H9 (cell line): ENCODE measurements at regions not wholly inside any gene's neighbourhood (a gene's known extent, or its start where the extent isn't known, plus 50 kb on each side); places are given as distances from the start of the nearest gene placed in this dataset.

Experiments
- DNase-seq: peaks from one replicate; pipeline ENCODE4 v3.0.0-alpha.2; 2017
- H2AFZ ChIP-seq: one replicate; pipeline ENCODE4 v1.6.1; 2013; ENCODE audit warnings: mild to moderate bottlenecking, low read length, control low read depth, moderate library complexity
- H2AK5ac ChIP-seq: 2 replicates; pipeline ENCODE4 v1.6.1; 2013; ENCODE audit warnings: low read length, control low read depth, mixed read lengths; ENCODE audit not compliant: insufficient read length
- H2BK120ac ChIP-seq: one replicate; pipeline ENCODE4 v1.6.1; 2013; ENCODE audit warnings: low read depth, mild to moderate bottlenecking, low read length, control low read depth, inconsistent platforms; ENCODE audit not compliant: poor library complexity, severe bottlenecking
- H2BK12ac ChIP-seq: 2 replicates; pipeline ENCODE4 v1.6.1; 2013; ENCODE audit warnings: low read length, control low read depth, mixed read lengths, low read depth; ENCODE audit not compliant: insufficient read length
- H2BK15ac ChIP-seq: 2 replicates; pipeline ENCODE4 v1.6.1; 2013; ENCODE audit warnings: low read depth, low read length, control low read depth
- H2BK20ac ChIP-seq: one replicate; pipeline ENCODE4 v1.6.1; 2013; ENCODE audit warnings: low read depth, mild to moderate bottlenecking, low read length, control low read depth, inconsistent platforms; ENCODE audit not compliant: poor library complexity, severe bottlenecking
- H2BK5ac ChIP-seq: 2 replicates; pipeline ENCODE4 v1.6.1; 2013; ENCODE audit warnings: low read length, control low read depth, mixed read lengths; ENCODE audit not compliant: insufficient read length
- H3K14ac ChIP-seq: 2 replicates; pipeline ENCODE4 v1.6.1; 2013; ENCODE audit warnings: low read length, control low read depth; ENCODE audit not compliant: insufficient read depth
- H3K18ac ChIP-seq: 2 replicates; pipeline ENCODE4 v1.6.1; 2013; ENCODE audit warnings: low read depth, mild to moderate bottlenecking, mixed read lengths, low read length, control low read depth; ENCODE audit not compliant: insufficient read length
- H3K23ac ChIP-seq: 2 replicates; pipeline ENCODE4 v1.6.1; 2013; ENCODE audit warnings: low read length, control low read depth, mixed read lengths, low read depth; ENCODE audit not compliant: insufficient read length
- H3K23me2 ChIP-seq: 2 replicates; pipeline ENCODE4 v1.6.1; 2013; ENCODE audit warnings: low read depth, mild to moderate bottlenecking, mixed read lengths, low read length, control low read depth; ENCODE audit not compliant: insufficient read length, poor library complexity, severe bottlenecking
- H3K27ac ChIP-seq: 2 replicates; pipeline ENCODE4 v1.5.1; 2013; ENCODE audit warnings: low read length, control low read depth, mixed read lengths, low read depth; ENCODE audit not compliant: insufficient read length
- H3K27me3 ChIP-seq: 2 replicates; pipeline ENCODE4 v1.6.1; 2013; ENCODE audit warnings: low read length, control low read depth, inconsistent platforms; ENCODE audit not compliant: insufficient read depth
- H3K4ac ChIP-seq: 2 replicates; pipeline ENCODE4 v1.6.1; 2013; ENCODE audit warnings: low read depth, mild to moderate bottlenecking, control low read depth, inconsistent platforms, low read length, moderate library complexity
- H3K4me1 ChIP-seq: 2 replicates; pipeline ENCODE4 v1.6.1; 2013; ENCODE audit warnings: low read length, control low read depth, inconsistent platforms; ENCODE audit not compliant: insufficient read depth
- H3K4me2 ChIP-seq: 2 replicates; pipeline ENCODE4 v1.6.1; 2013; ENCODE audit warnings: low read length, control low read depth, mixed read lengths; ENCODE audit not compliant: insufficient read length, insufficient read depth
- H3K56ac ChIP-seq: 2 replicates; pipeline ENCODE4 v1.6.1; 2013; ENCODE audit warnings: low read depth, mild to moderate bottlenecking, mixed read lengths, low read length, control low read depth; ENCODE audit not compliant: insufficient read length
- H3K79me1 ChIP-seq: 2 replicates; pipeline ENCODE4 v1.6.1; 2013; ENCODE audit warnings: low read depth, mild to moderate bottlenecking, moderate library complexity, low read length, control low read depth, inconsistent platforms; ENCODE audit not compliant: insufficient read depth, poor library complexity, severe bottlenecking
- H3K79me2 ChIP-seq: 2 replicates; pipeline ENCODE4 v1.6.1; 2013; ENCODE audit warnings: low read length, control low read depth, inconsistent platforms; ENCODE audit not compliant: insufficient read depth
- H3K9ac ChIP-seq: 2 replicates; pipeline ENCODE4 v1.6.1; 2013; ENCODE audit warnings: low read length, control low read depth, mixed read lengths; ENCODE audit not compliant: insufficient read length; ENCODE audit errors: extremely low read depth
- H3K9me3 ChIP-seq: one replicate; pipeline ENCODE4 v1.6.1; 2013; ENCODE audit warnings: low read depth, low read length, inconsistent platforms; ENCODE audit not compliant: control insufficient read depth
- H3T11ph ChIP-seq: one replicate; pipeline ENCODE4 v1.6.1; 2013; ENCODE audit warnings: mild to moderate bottlenecking, low read length, control low read depth, inconsistent platforms
- H4K20me1 ChIP-seq: one replicate; pipeline ENCODE4 v1.6.1; 2013; ENCODE audit not compliant: control insufficient read depth, insufficient read length, insufficient read depth
- H4K5ac ChIP-seq: 2 replicates; pipeline ENCODE4 v1.6.1; 2013; ENCODE audit warnings: low read depth, mild to moderate bottlenecking, mixed read lengths, low read length, control low read depth; ENCODE audit not compliant: insufficient read length
- H4K8ac ChIP-seq: replicated peaks from 2 replicates; pipeline ENCODE4 v1.6.1; 2013; ENCODE audit warnings: low read length, control low read depth, mixed read lengths, low read depth; ENCODE audit not compliant: insufficient read length
- H4K91ac ChIP-seq: 2 replicates; pipeline ENCODE4 v1.6.1; 2013; ENCODE audit warnings: low read depth, mild to moderate bottlenecking, moderate library complexity, mixed read lengths, low read length, control low read depth; ENCODE audit not compliant: insufficient read length
- H3K27ac Mint-ChIP-seq, 3 experiments: 2 replicates in 2 of 3; 3 replicates in 1 of 3; pipeline ENCODE4 v1.8.0; 2020 to 2021; ENCODE audit warnings: mixed read lengths in 3 of 3, mild to moderate bottlenecking in 1 of 3, moderate library complexity in 1 of 3
- H3K27me3 Mint-ChIP-seq: 2 replicates; pipeline ENCODE4 v1.8.0; 2021; ENCODE audit warnings: low read depth, mild to moderate bottlenecking, moderate library complexity, mixed read lengths
- H3K36me3 Mint-ChIP-seq, 3 experiments: 2 replicates in 2 of 3; 3 replicates in 1 of 3; pipeline ENCODE4 v1.8.0; 2020 to 2021; ENCODE audit warnings: low read depth in 3 of 3, mixed read lengths in 3 of 3; ENCODE audit not compliant: insufficient read depth in 1 of 3
- H3K4me1 Mint-ChIP-seq, 2 experiments: 2 replicates each; pipeline ENCODE4 v1.8.0; 2020; ENCODE audit warnings: mixed read lengths in 2 of 2
- H3K4me3 Mint-ChIP-seq, 2 experiments: 2 replicates in 1 of 2; 3 replicates in 1 of 2; pipeline ENCODE4 v1.8.0; 2020 to 2021; ENCODE audit warnings: mild to moderate bottlenecking in 2 of 2, mixed read lengths in 2 of 2, moderate library complexity in 1 of 2
- H3K9me3 Mint-ChIP-seq, 2 experiments: 2 replicates in 1 of 2; 3 replicates in 1 of 2; pipeline ENCODE4 v1.8.0; 2020; ENCODE audit warnings: mild to moderate bottlenecking in 2 of 2, mixed read lengths in 2 of 2, moderate library complexity in 1 of 2
- CTCF ChIP-seq: fragments of 200-600 bp; sonication (generic); conservative IDR thresholded peaks from 3 replicates; pipeline ENCODE4 v1.8.0; 2021; ENCODE audit warnings: antibody characterized with exemption, mild to moderate bottlenecking

GRCh38 chr5:89583534-89583933 lies 700.5 kb upstream of the MEF2C start:
- no peak overlapping the region for H4K5ac ChIP-seq
- H2BK15ac ChIP-seq = no peak overlapping the region
- H4K91ac ChIP-seq = no peak overlapping the region
- no peak overlapping the region for H2BK12ac ChIP-seq
- Mint-ChIP-seq H3K36me3 (peaks cover 0 to 8% (median 0%) of the 10 kb centered on the region in 3 experiments; a peak in 4 of 7 replicates), H3K4me3 (no peak overlapping the region), H3K4me1 (peaks cover 13 to 15% of the 10 kb centered on the region in 2 experiments), H3K9me3 (no peaks in the 10 kb centered on the region; a peak in 2 of 5 replicates), H3K27ac (no peak overlapping the region), H3K27me3 (no peaks in the 10 kb centered on the region)
- H3K18ac ChIP-seq = no peak overlapping the region
- H3K23ac ChIP-seq = no peak overlapping the region
- no peak overlapping the region for H4K8ac ChIP-seq
- no peak overlapping the region for H3K4me2 ChIP-seq
- H3K4me1 ChIP-seq = peaks cover 5% of the 10 kb centered on the region; the same call in 1 of the 2 replicates
- H3K14ac ChIP-seq = no peak overlapping the region
- no peaks in the 10 kb centered on the region for H3K23me2 ChIP-seq
- H3K27me3 ChIP-seq = no peaks in the 10 kb centered on the region
- no peak for TF ChIP-seq CTCF
- H3K27ac ChIP-seq = no peak overlapping the region
- no peaks in the 10 kb centered on the region for H4K20me1 ChIP-seq
- H2BK20ac ChIP-seq = no peak overlapping the region
- DNase-seq = no peak
- H2AK5ac ChIP-seq = no peak overlapping the region
- no peak overlapping the region for H3K9ac ChIP-seq
- no peaks in the 10 kb centered on the region for H3K79me1 ChIP-seq
- H2BK5ac ChIP-seq = no peak overlapping the region
- no peak overlapping the region for H2AFZ ChIP-seq
- no peaks in the 10 kb centered on the region for H3K9me3 ChIP-seq
- H3T11ph ChIP-seq = no peak overlapping the region
- no peak overlapping the region for H2BK120ac ChIP-seq
- H3K79me2 ChIP-seq = no peaks in the 10 kb centered on the region
- H3K4ac ChIP-seq = no peak overlapping the region
- no peak overlapping the region for H3K56ac ChIP-seq
